GM12878 (cell line): ENCODE measurements at regions not wholly inside any gene's neighbourhood (a gene's known extent, or its start where the extent isn't known, plus 50 kb on each side); places are given as distances from the start of the nearest gene placed in this dataset.

ENCODE experiments used
- ATAC-seq: fragments of 200-7000 bp; cut with Tn5 transposase; 3 replicates; pipeline ENCODE4 v1.9.1; 2020; ENCODE audit warnings: mild to moderate bottlenecking, moderate library complexity
- BruUV-seq: library from RNA; stranded (reverse); fragments of 400-500 nt; replicated peaks from 2 replicates; lab custom pipeline; 2021; lab: Mats Ljungman, UMichigan
- CTCF ChIA-PET: fragments of 300-600 bp; sonication (Branson Sonifier 250); formaldehyde crosslinking; extraction: SDS; loops from one replicate; lab custom pipeline; 2021; ENCODE audit warnings: inconsistent platforms; lab: Yijun Ruan, JAX
- POLR2A ChIA-PET: fragments of 350-600 bp; formaldehyde crosslinking; extraction: SDS; loops from one replicate; lab custom pipeline; 2021; ENCODE audit warnings: inconsistent platforms; lab: Charles Lee
- RAD21 ChIA-PET: fragments of 300-600 bp; sonication (Branson Sonifier 250); formaldehyde crosslinking; loops from one replicate; lab custom pipeline; 2023; ENCODE audit warnings: antibody characterized with exemption; ENCODE audit not compliant: unreplicated experiment; lab: Charles Lee
- SMC1A ChIA-PET: fragments of 300-600 bp; sonication (Branson Sonifier 250); formaldehyde crosslinking; loops from one replicate; lab custom pipeline; 2023; ENCODE audit not compliant: unreplicated experiment, uncharacterized antibody; lab: Charles Lee
- DNase-seq: peaks from one replicate; pipeline ENCODE4 v3.0.0-alpha.2; 2011; ENCODE audit warnings: low read depth, low spot score
- FAIRE-seq: peaks from 3 replicates; lab custom pipeline; 2011; peaks lifted over from hg19 to GRCh38; lab: Jason Lieb, UNC
- H2AFZ ChIP-seq: 2 replicates; pipeline ENCODE4 v1.6.0; 2011; ENCODE audit warnings: low read depth, low read length, control low read depth; ENCODE audit not compliant: control insufficient read depth
- H3K27ac ChIP-seq: 2 replicates; pipeline ENCODE4 v1.5.1; 2011; ENCODE audit warnings: control low read depth; ENCODE audit not compliant: control insufficient read depth, insufficient read depth
- H3K27me3 ChIP-seq, 2 experiments: replicated peaks in 1 of 2; 2 replicates each; pipeline versions ENCODE4 v1.6.0 to v1.6.1; 2011; ENCODE audit warnings: low read length in 1 of 2; ENCODE audit not compliant: control insufficient read depth in 2 of 2, insufficient read depth in 2 of 2
- H3K36me3 ChIP-seq, 2 experiments: 2 replicates each; pipeline ENCODE4 v1.5.1; 2011; ENCODE audit warnings: low read length in 1 of 2; ENCODE audit not compliant: control insufficient read depth in 2 of 2, insufficient read depth in 2 of 2
- H3K4me1 ChIP-seq: 2 replicates; pipeline ENCODE4 v1.6.1; 2011; ENCODE audit warnings: mild to moderate bottlenecking, low read length, moderate library complexity, mixed read lengths; ENCODE audit not compliant: control insufficient read depth, insufficient read depth
- H3K4me2 ChIP-seq: 2 replicates; pipeline ENCODE4 v1.6.0; 2011; ENCODE audit warnings: control low read depth; ENCODE audit not compliant: control insufficient read depth, insufficient read depth
- H3K4me3 ChIP-seq: fragments of 200-600 bp; sonication (generic); 2 replicates; pipeline ENCODE4 v1.5.1; 2016
- H3K79me2 ChIP-seq: 2 replicates; pipeline ENCODE4 v1.6.0; 2011; ENCODE audit warnings: low read length; ENCODE audit not compliant: control insufficient read depth, insufficient read depth
- H3K9ac ChIP-seq: 2 replicates; pipeline ENCODE4 v1.8.0; 2011; ENCODE audit warnings: low read length, control low read depth, mixed read lengths; ENCODE audit not compliant: control insufficient read depth, insufficient read depth
- H3K9me3 ChIP-seq: replicated peaks from 3 replicates; pipeline ENCODE4 v1.5.1; 2011; ENCODE audit warnings: mild to moderate bottlenecking, low read length; ENCODE audit not compliant: control insufficient read depth, insufficient read depth
- H4K20me1 ChIP-seq: 2 replicates; pipeline ENCODE4 v1.6.0; 2011; ENCODE audit not compliant: control insufficient read depth, insufficient read depth
- ATF3 ChIP-seq: IDR thresholded peaks from 2 replicates; pipeline ENCODE4 v1.6.1; 2011; ENCODE audit warnings: low read depth, mild to moderate bottlenecking, low read length, moderate library complexity, borderline replicate concordance; ENCODE audit errors: extremely low read depth
- ATF7 ChIP-seq: fragments of 450-650 bp; IDR thresholded peaks from 2 replicates; pipeline ENCODE4 v1.6.1; 2016; ENCODE audit warnings: low read depth, mild to moderate bottlenecking
- BMI1 ChIP-seq: fragments of 450-650 bp; IDR thresholded peaks from 2 replicates; pipeline ENCODE4 v1.6.1; 2016; ENCODE audit warnings: mild to moderate bottlenecking, moderate library complexity, borderline replicate concordance
- BRCA1 ChIP-seq: IDR thresholded peaks from 2 replicates; pipeline ENCODE4 v1.6.1; 2011; ENCODE audit warnings: low read depth, low read length, improper control_type of control experiment
- EED ChIP-seq: sonication (generic); IDR thresholded peaks from 2 replicates; pipeline ENCODE4 v1.6.1; 2016; ENCODE audit warnings: antibody characterized with exemption, low read depth
- ELK1 ChIP-seq: IDR thresholded peaks from 2 replicates; pipeline ENCODE4 v1.6.1; 2012; ENCODE audit warnings: low read depth, low read length, improper control_type of control experiment
- KAT2A ChIP-seq: conservative IDR thresholded peaks from 2 replicates; pipeline ENCODE4 v1.6.1; 2011; ENCODE audit warnings: low read depth, low read length; ENCODE audit not compliant: control insufficient read depth
- MTA2 ChIP-seq: fragments of 450-650 bp; IDR thresholded peaks from 2 replicates; pipeline ENCODE4 v1.6.1; 2016; ENCODE audit warnings: low read depth, mild to moderate bottlenecking, moderate library complexity
- NFXL1 ChIP-seq: fragments of 450-650 bp; IDR thresholded peaks from 2 replicates; pipeline ENCODE4 v1.6.1; 2017; ENCODE audit warnings: antibody characterized with exemption, mild to moderate bottlenecking, borderline replicate concordance
- NR2C1 ChIP-seq: fragments of 450-650 bp; IDR thresholded peaks from 2 replicates; pipeline ENCODE4 v1.6.1; 2017; ENCODE audit warnings: antibody characterized with exemption, mild to moderate bottlenecking, moderate library complexity
- NR2F1 ChIP-seq: fragments of 450-650 bp; conservative IDR thresholded peaks from 2 replicates; pipeline ENCODE4 v1.6.1; 2017; ENCODE audit warnings: mild to moderate bottlenecking
- RBBP5 ChIP-seq: fragments of 200-600 bp; sonication (generic); conservative IDR thresholded peaks from 2 replicates; pipeline ENCODE4 v1.6.1; 2016
- SMAD5 ChIP-seq: IDR thresholded peaks from 2 replicates; pipeline ENCODE4 v1.6.1; 2016; ENCODE audit warnings: antibody characterized with exemption, low read depth
- WGBS: methylation state at CpG from one replicate; pipeline ENCODE4 v1.1.6; 2016; ENCODE audit warnings: low lambda C conversion rate; ENCODE audit not compliant: insufficient replicate concordance, insufficient coverage; ENCODE audit errors: missing lambda C conversion rate; 5-methylcytosine and 5-hydroxymethylcytosine counted together
- in situ Hi-C: fragments of 300-500 bp; cut with MboI; formaldehyde crosslinking; loops from 9 replicates; pipeline ENCODE4 v1.14.3; 2018; ENCODE audit warnings: mixed read lengths
- intact Hi-C: fragments of 100-400 bp; cut with micrococcal nuclease; formaldehyde crosslinking; loops from one replicate; pipeline ENCODE4 v1.14.2; 2022; ENCODE audit not compliant: unreplicated experiment

GRCh38 chr16:5972747-5973146, 875.2 kb upstream of the EEF2KMT start:
- ChIA-PET CTCF (no interaction called here), RAD21 (no interaction called here)
- BruUV-seq, result no TSS peak

More at GRCh38 chr16:5972747-5973146, 875.2 kb upstream of the EEF2KMT start:
- ATAC-seq (no peak), FAIRE-seq (no peak), DNase-seq (no peak)
- Histone ChIP-seq H2AFZ (no peak overlapping the region), H3K9ac (no peak overlapping the region), H3K4me2 (no peak overlapping the region), H3K27me3 (no peaks in the 10 kb centered on the region), H3K36me3 (no peaks in the 10 kb centered on the region), H3K4me1 (no peaks in the 10 kb centered on the region), H3K9me3 (no peaks in the 10 kb centered on the region), H3K4me3 (no peak overlapping the region), H3K79me2 (no peaks in the 10 kb centered on the region), H3K27ac (no peak overlapping the region), H4K20me1 (no peaks in the 10 kb centered on the region)
- in situ Hi-C loops, result no loop called here
- ChIA-PET SMC1A (no interaction called here), POLR2A (no interaction called here)
- TF ChIP-seq SMAD5, result no peak
- TF ChIP-seq ATF3, result no peak
- no peak for TF ChIP-seq ATF7
- TF ChIP-seq NR2C1, result no peak
- TF ChIP-seq NR2F1, result no peak
- TF ChIP-seq ELK1, result no peak
- no peak for TF ChIP-seq RBBP5
- TF ChIP-seq BRCA1, result no peak
- no peak for TF ChIP-seq MTA2
- TF ChIP-seq NFXL1, result no peak
- TF ChIP-seq EED, result no peak
- no peak for TF ChIP-seq KAT2A
- TF ChIP-seq BMI1, result no peak
- WGBS, result 38% methylated on average over 1 of the region's 1 CpG
- intact Hi-C loops, result no loop called here
